HK-2 (cell line): ENCODE measurements at regions not wholly inside any gene's neighbourhood (a gene's known extent, or its start where the extent isn't known, plus 50 kb on each side); places are given as distances from the start of the nearest gene placed in this dataset.
"Not testable (repeated sequence)": the region's sequence is repeated elsewhere in the genome, so short reads cannot be mapped to it uniquely, and the experiment has no call there.

Experiments used
- DNase-seq: peaks from one replicate; pipeline ENCODE4 v3.0.0-alpha.2; 2018; ENCODE audit not compliant: unreplicated experiment

DNA sequence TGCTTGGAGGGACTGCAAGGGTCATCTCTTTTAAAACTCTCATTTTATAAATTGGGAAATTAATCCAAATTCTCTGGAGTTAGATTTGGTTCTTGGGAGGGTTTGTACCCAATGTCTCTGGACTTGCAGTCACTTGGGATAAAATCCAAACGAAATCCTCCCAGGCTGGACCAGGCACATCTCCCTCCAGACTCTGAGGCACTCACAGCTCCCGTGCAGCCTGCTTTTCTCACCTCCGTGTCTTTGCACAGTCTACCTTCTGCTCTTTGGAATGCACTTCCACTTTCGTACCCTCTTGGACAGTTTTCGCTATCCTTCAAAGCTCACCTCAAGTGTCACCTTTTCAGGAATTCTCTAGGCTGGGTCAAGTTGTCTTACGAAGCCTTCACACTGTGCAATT, 166.3 kb downstream of the MYCN start:
- DNase-seq, result no peak

GRCh38 chr2:16105669-16106281, 165.4 kb downstream of the MYCN start:
- DNase-seq, result no peak

- DNase-seq, result no peak
Observed at GRCh38 chr2:16104949-16105668, 164.8 kb downstream of the MYCN start.

DNA sequence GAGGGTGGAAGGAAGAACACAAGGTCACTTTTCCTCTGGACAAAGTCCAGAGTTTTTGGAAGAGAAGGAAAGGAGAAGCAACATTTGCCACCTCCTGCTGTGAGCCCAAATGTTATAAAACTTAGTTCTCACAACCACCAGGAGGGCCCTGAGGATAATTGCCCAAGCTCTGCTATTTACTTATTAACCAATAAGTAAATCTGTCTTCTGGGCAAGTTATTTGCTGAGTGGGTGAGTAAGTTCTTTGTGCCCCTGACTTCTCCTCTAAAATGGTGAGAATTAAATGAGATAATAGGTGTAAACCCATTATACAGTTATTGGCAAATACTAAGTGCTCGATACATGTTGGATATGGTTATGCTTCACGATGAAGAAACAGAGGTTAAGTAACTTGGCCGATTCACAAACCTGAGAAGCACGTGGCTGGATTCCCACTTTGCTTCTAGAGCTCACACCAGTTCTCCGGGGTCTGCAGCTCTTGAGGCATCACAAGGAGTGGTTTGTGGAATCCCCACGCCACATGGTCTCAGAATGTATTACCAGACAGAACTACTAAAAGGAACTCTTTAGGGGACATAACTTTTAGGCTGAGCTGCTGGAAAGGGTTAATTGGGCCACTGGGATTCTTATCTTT, 164.1 kb downstream of the MYCN start:
- DNase-seq, result no peak

DNA sequence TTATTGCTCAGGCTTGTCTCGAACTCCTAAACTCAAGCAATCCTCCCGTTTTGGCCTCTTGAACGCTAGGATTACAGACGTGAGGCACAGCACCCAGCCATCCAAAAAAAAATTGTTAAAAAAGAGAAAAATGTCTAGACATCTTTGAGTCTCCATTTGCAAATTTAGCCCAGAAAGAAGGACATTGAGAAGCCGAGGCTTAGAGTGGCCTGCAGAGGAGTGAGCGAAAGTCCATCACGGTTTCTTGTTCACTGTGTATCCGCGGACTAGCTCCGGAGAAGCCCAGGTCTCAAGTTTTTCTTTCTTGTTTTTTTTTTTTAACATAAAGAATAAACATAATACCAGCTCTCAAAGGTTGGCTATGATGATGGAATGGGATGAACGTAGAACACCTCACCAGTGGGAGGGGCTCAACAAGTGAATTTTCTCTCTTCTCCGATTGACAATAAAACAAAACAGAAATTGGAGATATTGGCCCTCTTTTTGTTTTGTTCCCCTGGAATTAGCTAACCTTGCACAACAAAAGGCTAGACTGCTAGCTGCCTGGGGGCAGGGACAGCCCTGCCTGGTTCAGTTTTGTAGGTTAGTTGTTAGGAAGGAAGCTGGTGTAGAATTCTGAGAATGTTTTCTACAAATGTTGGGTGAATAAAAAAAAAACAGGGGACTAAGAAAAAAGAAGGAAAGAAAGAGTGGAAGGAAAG, 163.4 kb downstream of the MYCN start:
- DNase-seq, result no peak

- DNase-seq, result no peak
Observed at GRCh38 chr2:16102976-16103380, 162.6 kb downstream of the MYCN start.

DNA sequence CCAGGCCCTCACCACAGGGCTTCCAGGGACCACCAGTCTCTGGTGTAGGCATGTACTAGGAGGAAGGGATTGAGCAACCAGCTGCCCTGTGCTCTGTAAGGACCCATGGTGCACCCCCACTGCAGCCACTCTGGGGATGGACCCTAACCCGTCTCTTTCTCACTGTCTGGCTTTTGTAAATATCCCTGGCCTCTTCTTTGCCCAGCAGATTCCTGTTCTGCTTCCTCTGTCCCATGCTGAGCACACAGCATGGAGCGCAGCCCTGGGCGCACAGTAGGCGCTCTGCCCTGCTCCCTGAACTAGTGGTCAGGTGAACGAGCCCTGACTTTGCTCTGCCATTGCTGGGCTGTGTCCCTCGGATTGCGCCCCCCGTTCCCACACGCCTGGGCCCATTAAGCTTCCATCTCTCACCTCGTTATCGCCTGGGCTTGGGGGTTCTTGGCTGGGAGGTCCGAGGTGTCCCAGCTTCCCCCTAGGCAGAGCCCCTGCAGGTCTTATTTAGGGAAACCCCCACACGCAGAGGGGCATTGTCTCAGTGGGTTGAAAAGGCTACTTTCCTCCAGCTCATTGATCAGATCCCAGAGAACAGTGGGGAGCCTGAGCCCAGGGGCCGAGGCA, 162.1 kb downstream of the MYCN start:
- no peak for DNase-seq

GRCh38 chr2:16101196-16101595, 160.8 kb downstream of the MYCN start:
- no peak for DNase-seq

DNA sequence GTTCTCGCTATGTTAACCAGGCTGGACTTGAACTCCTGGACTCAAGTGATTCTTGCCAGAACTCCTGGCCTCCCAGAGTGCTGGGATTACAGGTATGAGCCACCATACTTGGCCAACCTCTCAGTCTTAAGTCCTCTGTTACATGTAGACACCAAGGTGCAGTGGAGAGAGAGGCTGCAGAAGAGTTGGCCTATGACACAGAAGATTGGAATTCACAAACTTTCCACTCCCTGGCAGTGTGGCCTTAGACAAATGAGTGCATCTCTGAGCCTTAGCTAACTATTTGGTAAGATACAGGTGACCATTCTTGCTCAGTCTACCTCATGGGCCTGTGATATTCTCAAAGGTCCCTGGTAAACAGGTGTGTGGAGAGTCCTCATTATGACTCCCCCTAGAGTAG, 159.7 kb downstream of the MYCN start:
- DNase-seq, result no peak

- DNase-seq, result no peak
Observed at GRCh38 chr2:16099326-16099725, 159.0 kb downstream of the MYCN start.

- no peak for DNase-seq
Observed at GRCh38 chr2:16096962-16097361, 156.6 kb downstream of the MYCN start.

DNA sequence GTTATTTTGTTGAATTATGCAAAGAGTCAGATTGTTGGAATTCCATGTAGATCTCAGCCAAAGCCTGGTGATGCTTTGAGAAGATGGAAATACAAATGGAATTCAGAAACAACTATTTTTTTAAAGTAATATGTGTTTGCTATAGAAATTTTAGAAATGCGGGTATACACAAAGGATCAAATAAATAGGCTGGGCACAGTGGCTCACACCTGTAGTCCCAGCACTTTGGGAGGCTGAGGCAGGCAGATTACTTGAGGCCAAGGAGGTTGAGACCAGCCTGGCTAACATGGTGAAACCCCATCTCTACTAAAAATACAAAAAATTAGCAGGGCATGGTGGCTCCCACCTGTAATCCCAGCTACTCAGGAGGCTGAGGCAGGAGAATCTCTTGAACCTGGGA, 155.1 kb downstream of the MYCN start:
- DNase-seq, result not testable (repeated sequence)

GRCh38 chr2:16094811-16095210, 154.5 kb downstream of the MYCN start:
- no peak for DNase-seq

DNA sequence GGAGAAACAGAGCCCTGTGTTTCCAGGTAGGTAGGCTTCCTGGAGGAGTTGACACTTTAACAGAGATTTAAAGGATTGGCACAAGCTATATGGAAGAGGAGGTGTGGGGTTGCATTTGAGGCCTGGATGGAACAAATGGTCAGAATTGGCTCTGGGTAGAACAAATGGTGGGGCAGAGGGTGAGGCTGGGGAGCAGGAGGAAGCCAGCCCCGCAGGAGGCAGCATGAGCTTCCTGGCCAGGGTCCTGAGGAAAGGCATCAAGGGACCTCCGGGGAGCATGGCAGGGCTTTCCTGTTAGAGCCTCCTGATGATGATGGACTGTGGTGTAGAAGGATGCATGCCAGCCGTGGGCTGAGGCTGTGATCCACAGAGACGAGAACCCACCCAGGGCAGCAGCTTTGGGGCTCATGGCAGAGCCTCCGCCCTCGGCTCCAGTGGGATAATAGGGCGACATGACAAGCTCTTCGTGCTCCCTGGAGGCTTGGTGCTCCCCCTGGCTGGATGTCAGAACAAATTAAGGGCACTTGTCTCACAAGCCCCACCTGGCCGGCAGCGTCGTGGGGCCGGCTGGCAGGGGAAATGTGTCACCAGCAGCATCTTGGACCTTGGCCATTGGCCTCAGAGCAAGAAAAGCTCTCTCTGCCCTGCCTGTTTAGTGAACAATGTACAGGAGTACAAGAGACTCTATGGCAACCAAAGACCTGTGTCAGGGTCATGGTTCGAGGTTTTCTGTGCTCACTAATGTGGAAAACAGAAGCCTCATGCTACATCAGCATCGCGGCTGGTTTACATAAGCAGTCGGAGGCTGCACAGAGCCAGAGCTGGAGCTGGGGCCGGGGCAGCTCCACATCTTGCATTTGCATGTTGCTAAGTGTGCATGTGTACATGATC, 153.5 kb downstream of the MYCN start:
- DNase-seq, result no peak

DNA sequence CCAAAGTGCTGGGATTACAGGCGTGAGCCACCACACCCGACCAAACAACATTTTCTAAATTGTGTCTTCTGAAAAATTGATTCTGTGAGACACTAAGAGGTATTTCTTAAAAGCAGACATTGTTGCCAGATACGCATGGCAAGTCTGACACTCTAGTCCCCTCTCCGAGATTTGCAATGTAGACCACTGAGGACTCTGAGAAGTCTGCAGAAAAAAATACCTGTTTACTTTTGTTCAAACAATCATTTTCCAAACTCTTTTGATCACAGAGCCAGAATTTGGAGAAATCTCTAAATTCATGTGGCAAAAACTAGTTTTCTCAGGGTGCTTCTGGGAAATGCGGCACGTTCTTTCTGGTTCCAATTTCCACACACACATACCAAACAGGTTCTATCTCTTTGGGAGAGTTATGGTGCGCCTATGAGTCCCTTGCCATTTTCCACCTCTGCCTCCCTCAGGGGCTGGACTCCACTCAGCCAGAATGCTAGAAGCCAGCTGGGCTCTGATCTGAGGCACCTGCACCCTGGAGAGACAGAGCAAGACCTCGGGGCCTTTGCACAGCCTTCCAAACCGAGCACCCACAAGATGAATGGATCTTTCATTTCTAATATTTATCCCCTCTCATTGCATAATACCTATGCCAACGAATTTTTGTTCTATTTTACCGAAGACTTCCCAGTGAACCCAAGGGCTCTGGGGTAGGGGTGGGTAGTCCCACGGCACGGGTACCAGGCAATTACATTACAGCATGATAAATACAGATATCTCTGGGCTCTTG, 152.7 kb downstream of the MYCN start:
- DNase-seq, result no peak

GRCh38 chr2:16091576-16092282, 151.4 kb downstream of the MYCN start:
- no peak for DNase-seq

DNA sequence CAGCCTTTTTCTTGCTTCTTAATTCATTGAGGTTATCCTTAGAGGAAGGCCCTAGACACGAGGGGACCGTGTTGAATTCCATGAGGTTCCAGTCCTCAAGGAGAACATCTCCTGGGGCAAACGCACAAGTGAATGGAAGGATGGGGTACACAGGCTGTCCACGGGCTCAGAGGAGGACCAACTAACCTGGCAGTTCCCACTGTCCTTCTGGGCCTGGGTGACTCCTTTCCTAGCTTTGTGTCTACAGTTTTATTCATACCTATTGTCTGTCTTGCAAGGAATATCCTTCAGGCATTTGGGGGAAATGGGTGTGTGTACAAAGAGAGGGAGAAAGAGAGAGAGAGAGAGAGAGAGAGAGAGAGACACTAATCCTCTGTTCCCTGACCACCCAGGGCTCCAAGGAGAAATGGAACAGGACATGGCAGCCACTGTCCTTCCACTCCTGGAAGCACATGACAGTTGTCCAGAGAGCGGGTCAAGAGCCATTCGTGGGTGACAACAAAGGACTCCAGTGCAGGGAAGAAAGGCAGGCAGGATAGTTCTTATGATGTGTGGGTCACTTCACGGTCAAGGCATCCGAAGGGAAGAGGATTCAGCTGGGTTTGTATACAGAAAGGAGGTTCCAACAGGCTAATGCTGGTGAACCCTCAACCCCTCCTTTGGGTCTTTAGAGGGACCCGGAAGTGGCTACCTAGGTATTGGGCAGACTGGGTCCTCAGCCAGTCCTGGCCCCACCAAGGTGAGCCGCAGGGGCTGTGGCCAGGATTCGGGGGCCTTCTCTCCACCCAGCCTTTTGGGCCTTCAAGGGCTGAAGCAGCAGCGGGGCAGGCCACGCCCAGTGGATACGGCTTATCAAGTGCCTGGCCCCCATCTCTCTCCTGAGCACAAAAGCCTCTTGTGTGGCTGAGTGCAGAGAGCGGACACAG, 150.6 kb downstream of the MYCN start:
- no peak for DNase-seq

GRCh38 chr2:16089491-16089890, 149.1 kb downstream of the MYCN start:
- not testable (repeated sequence) for DNase-seq

GRCh38 chr2:16088802-16089112, 148.4 kb downstream of the MYCN start:
- no peak for DNase-seq
